Fibroblast of lung (primary cell): ENCODE measurements at regions not wholly inside any gene's neighbourhood (a gene's known extent, or its start where the extent isn't known, plus 50 kb on each side); places are given as distances from the start of the nearest gene placed in this dataset.

Experiments
- DNase-seq, 2 donors: peaks; one replicate each; pipeline versions ENCODE4 v3.0.0 to v3.0.0-alpha.2; 2010; ENCODE audit warnings: low read depth in 2 of 2
- H2AFZ ChIP-seq: 2 replicates; pipeline ENCODE4 v1.5.1; 2012; ENCODE audit warnings: low read length, control low read depth, inconsistent platforms
- H3K27ac ChIP-seq: 2 replicates; pipeline ENCODE4 v1.5.1; 2011; ENCODE audit warnings: low read length, control low read depth; ENCODE audit not compliant: insufficient read depth
- H3K27me3 ChIP-seq: 2 replicates; pipeline ENCODE4 v1.5.1; 2011; ENCODE audit warnings: mild to moderate bottlenecking, low read length; ENCODE audit not compliant: control insufficient read depth, insufficient read depth
- H3K36me3 ChIP-seq: 2 replicates; pipeline ENCODE4 v1.5.1; 2011; ENCODE audit warnings: low read length; ENCODE audit not compliant: control insufficient read depth, insufficient read depth
- H3K4me1 ChIP-seq: 2 replicates; pipeline ENCODE4 v1.5.1; 2011; ENCODE audit warnings: low read length; ENCODE audit not compliant: control insufficient read depth, insufficient read depth; ENCODE audit errors: extremely low read depth
- H3K4me2 ChIP-seq: 2 replicates; pipeline ENCODE4 v1.5.1; 2011; ENCODE audit warnings: low read length, control low read depth; ENCODE audit not compliant: insufficient read depth; ENCODE audit errors: extremely low read depth
- H3K4me3 ChIP-seq, 4 experiments: fragments of 200-600 bp in 1 of 4; sonication (generic) in 1 of 4; replicated peaks in 1 of 4; 2 replicates each; pipeline ENCODE4 v1.5.1; 2011 to 2016; ENCODE audit warnings: low read length in 4 of 4, low read depth in 3 of 4, mild to moderate bottlenecking in 3 of 4, control low read depth in 2 of 4, inconsistent platforms in 1 of 4, mixed read lengths in 1 of 4; ENCODE audit not compliant: insufficient read depth in 1 of 4; ENCODE audit errors: control extremely low read depth in 1 of 4
- H3K79me2 ChIP-seq: 2 replicates; pipeline ENCODE4 v1.5.1; 2012; ENCODE audit warnings: mild to moderate bottlenecking, low read length, inconsistent platforms; ENCODE audit not compliant: control insufficient read depth, insufficient read depth
- H3K9ac ChIP-seq: 2 replicates; pipeline ENCODE4 v1.5.1; 2011; ENCODE audit warnings: mild to moderate bottlenecking, low read length, control low read depth; ENCODE audit not compliant: insufficient read depth
- H3K9me3 ChIP-seq: 2 replicates; pipeline ENCODE4 v1.5.1; 2012; ENCODE audit warnings: low read depth, low read length; ENCODE audit not compliant: control insufficient read depth, insufficient read depth
- H4K20me1 ChIP-seq: 2 replicates; pipeline ENCODE4 v1.5.1; 2011; ENCODE audit warnings: low read length; ENCODE audit not compliant: control insufficient read depth, insufficient read depth; ENCODE audit errors: extremely low read depth
- CTCF ChIP-seq, 2 donors: IDR thresholded peaks in 1 of 2; conservative IDR thresholded peaks in 1 of 2; 1 replicate in 1 of 2; 2 replicates in 1 of 2; pipeline ENCODE4 v1.5.1; 2011 to 2012; ENCODE audit warnings: low read length in 2 of 2, control low read depth in 1 of 2, inconsistent platforms in 1 of 2, low read depth in 1 of 2, mild to moderate bottlenecking in 1 of 2
- EZH2 ChIP-seq: IDR thresholded peaks from 2 replicates; pipeline ENCODE4 v1.5.1; 2012; ENCODE audit warnings: low read length, control low read depth, mild to moderate bottlenecking; ENCODE audit errors: missing control alignments

DNA sequence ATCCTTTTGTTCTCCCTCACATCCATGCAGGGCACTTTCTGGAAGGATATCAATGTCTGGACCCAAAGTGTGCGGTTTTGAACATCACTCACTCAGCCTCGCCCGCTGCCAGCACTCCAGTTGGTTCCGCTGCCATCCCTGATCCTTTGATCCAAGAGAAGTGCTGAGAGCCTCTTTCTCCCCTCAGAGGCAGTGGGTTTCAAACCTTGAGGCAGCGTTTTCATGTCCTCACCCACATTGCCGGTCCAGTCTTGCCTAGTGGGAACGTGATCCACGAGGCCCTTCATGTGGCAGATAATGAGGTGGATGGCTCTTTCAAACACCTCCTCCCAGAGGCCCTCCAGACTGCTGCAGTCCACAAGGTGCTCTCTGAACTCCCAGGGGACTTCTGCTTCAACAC is 122.2 kb downstream of the ACTL8 start:
- no peak overlapping the region for H3K9ac ChIP-seq
- DNase-seq = no peak
- peaks cover 39% of the 10 kb centered on the region for H3K4me1 ChIP-seq

GRCh38 chr1:17877896-17878295 is 122.8 kb downstream of the ACTL8 start:
- DNase-seq = peak; percentile 23 to 37
- Histone ChIP-seq H3K27ac (peak overlapping the region; percentile 69), H3K36me3 (no peaks in the 10 kb centered on the region), H3K4me1 (peaks cover 39% of the 10 kb centered on the region), H3K9ac (no peak overlapping the region), H2AFZ (no peak overlapping the region), H3K9me3 (no peaks in the 10 kb centered on the region), H3K79me2 (no peaks in the 10 kb centered on the region), H3K4me3 (no peak overlapping the region), H3K4me2 (no peak overlapping the region), H3K27me3 (no peaks in the 10 kb centered on the region), H4K20me1 (no peaks in the 10 kb centered on the region)
- TF ChIP-seq CTCF (conservative IDR thresholded peaks at IDR 0.05 in 1 of 2, IDR thresholded peaks at IDR 0.05 in 1 of 2; ENCODE audit: low read depth in 1 of 2, low read length in 2 of 2) (no peak), EZH2 (no peak)

More for the DNA sequence above, 122.2 kb downstream of the ACTL8 start:
- H3K4me3 ChIP-seq = no peak overlapping the region
- H3K4me2 ChIP-seq = no peak overlapping the region
- H4K20me1 ChIP-seq = no peaks in the 10 kb centered on the region
- H3K27me3 ChIP-seq = no peaks in the 10 kb centered on the region
- no peaks in the 10 kb centered on the region for H3K36me3 ChIP-seq
- peak overlapping the region; percentile 69 for H3K27ac ChIP-seq
- H2AFZ ChIP-seq = no peak overlapping the region
- no peak for TF ChIP-seq EZH2
- no peak for TF ChIP-seq CTCF (conservative IDR thresholded peaks at IDR 0.05 in 1 of 2, IDR thresholded peaks at IDR 0.05 in 1 of 2; ENCODE audit: low read depth in 1 of 2, low read length in 2 of 2)
- H3K79me2 ChIP-seq = no peaks in the 10 kb centered on the region
- H3K9me3 ChIP-seq = no peaks in the 10 kb centered on the region

GRCh38 chr1:17878837-17879236 is 123.7 kb downstream of the ACTL8 start:
- Histone ChIP-seq H2AFZ (no peak overlapping the region), H4K20me1 (no peaks in the 10 kb centered on the region), H3K9me3 (no peaks in the 10 kb centered on the region), H3K27ac (peak overlapping the region; percentile 69), H3K4me3 (no peak overlapping the region), H3K27me3 (no peaks in the 10 kb centered on the region), H3K9ac (no peak overlapping the region), H3K36me3 (no peaks in the 10 kb centered on the region), H3K4me2 (no peak overlapping the region), H3K4me1 (peaks cover 30% of the 10 kb centered on the region), H3K79me2 (no peaks in the 10 kb centered on the region)
- no peak for TF ChIP-seq CTCF (conservative IDR thresholded peaks at IDR 0.05 in 1 of 2, IDR thresholded peaks at IDR 0.05 in 1 of 2; ENCODE audit: low read depth in 1 of 2, low read length in 2 of 2)
- no peak for TF ChIP-seq EZH2
- peak; percentile 83 to 88 for DNase-seq
